Cardiac fibroblast (primary cell): ENCODE measurements at regions not wholly inside any gene's neighbourhood (a gene's known extent, or its start where the extent isn't known, plus 50 kb on each side); places are given as distances from the start of the nearest gene placed in this dataset.

Experiments
- DNase-seq, 2 donors: peaks; one replicate each; pipeline versions ENCODE4 v3.0.0 to v3.0.0-alpha.2; 2010; ENCODE audit warnings: low read depth in 2 of 2
- H3K4me3 ChIP-seq, 2 donors: replicated peaks in 1 of 2; 1 replicate in 1 of 2; 2 replicates in 1 of 2; pipeline ENCODE4 v1.5.1; 2011; ENCODE audit warnings: low read depth in 2 of 2, low read length in 2 of 2, mild to moderate bottlenecking in 2 of 2, moderate library complexity in 1 of 2
- TF ChIP-seq, protein P1 (sequence below): IDR thresholded peaks from one replicate; pipeline ENCODE4 v1.5.1; 2011; ENCODE audit warnings: low read depth, mild to moderate bottlenecking, low read length, inconsistent platforms

- H3K4me3 ChIP-seq: no peak overlapping the region
- TF ChIP-seq, protein P1, sequence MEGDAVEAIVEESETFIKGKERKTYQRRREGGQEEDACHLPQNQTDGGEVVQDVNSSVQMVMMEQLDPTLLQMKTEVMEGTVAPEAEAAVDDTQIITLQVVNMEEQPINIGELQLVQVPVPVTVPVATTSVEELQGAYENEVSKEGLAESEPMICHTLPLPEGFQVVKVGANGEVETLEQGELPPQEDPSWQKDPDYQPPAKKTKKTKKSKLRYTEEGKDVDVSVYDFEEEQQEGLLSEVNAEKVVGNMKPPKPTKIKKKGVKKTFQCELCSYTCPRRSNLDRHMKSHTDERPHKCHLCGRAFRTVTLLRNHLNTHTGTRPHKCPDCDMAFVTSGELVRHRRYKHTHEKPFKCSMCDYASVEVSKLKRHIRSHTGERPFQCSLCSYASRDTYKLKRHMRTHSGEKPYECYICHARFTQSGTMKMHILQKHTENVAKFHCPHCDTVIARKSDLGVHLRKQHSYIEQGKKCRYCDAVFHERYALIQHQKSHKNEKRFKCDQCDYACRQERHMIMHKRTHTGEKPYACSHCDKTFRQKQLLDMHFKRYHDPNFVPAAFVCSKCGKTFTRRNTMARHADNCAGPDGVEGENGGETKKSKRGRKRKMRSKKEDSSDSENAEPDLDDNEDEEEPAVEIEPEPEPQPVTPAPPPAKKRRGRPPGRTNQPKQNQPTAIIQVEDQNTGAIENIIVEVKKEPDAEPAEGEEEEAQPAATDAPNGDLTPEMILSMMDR: no peak
- DNase-seq: no peak
Measured at GRCh38 chr20:16195671-16196070, 377.6 kb downstream of the KIF16B start.

DNA sequence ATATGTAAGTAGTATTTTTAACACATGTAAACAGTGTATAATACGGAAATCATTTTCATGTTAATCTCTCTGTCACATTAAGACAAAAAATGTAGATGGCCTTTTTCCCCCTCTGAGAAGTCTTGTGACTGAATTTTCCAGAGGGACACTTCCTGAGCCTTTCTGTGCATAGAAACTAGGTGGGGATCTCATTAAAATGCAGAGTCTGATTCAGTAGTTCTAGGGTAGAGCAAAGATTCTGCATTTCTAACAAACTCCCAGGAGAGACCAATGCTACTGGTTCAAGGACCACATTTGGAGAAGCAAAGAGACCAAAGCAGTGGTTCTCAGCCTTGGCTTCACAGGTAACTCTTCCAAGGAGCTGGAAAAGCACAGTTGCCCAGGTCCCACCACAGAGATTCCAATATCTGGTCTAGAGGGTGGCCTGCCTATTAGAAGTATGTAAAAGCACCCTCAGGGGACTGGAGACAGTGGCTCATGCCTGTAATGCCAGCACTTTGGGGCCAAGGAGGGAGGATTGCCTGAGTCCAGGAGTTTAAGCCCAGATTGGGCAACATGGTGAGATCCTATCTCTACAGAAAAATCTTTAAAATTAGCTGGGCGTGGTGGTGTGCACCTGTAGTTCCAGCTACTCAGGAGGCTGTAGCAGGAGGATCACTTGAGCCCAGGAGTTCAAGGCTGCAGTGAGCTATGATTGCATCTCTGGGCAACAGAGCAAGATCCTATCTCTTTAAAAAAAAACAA lies 378.5 kb downstream of the KIF16B start:
- TF ChIP-seq, protein P1: no peak
- no peak overlapping the region for H3K4me3 ChIP-seq
- DNase-seq: no peak

- no peak for DNase-seq
- TF ChIP-seq, protein P1: no peak
- no peak overlapping the region for H3K4me3 ChIP-seq
Measured at GRCh38 chr20:16191496-16191895, 381.8 kb downstream of the KIF16B start.

- H3K4me3 ChIP-seq: no peak overlapping the region
- TF ChIP-seq, protein P1: no peak
- no peak for DNase-seq
Measured at GRCh38 chr20:16189371-16189770, 383.9 kb downstream of the KIF16B start.

DNA sequence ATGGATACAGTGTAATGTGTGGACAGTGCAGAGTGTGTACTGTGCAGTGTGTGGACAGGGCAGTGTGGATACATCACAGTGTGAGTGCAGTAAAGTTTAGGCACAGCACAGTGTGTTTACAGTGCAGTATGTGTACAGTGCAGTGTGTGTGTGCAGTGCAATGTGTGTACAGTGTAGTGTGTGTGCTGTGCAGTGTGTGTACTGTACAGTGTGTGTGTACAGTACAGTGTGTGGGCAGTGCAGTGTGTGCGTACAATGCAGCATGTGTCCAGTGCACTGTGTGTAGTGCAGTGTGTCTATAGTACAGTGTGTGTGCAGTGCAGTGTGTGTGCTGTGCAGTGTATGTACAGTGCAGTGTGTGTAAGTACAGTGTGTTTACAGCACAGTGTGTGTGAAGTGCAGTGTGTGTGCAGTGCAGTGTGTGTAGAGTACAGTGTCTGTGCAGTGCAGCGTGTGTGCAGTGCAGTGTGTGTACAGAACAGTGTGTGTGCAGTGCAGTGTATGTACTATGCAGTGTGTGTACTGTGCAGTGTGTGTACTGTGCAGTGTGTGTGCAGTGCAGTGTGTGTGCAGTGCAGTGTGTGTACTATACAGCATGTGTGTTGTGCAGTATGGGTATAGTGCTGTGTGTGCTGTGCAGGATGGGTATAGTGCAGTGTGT lies 385.2 kb downstream of the KIF16B start:
- TF ChIP-seq, protein P1: no peak
- DNase-seq: no peak
- H3K4me3 ChIP-seq: no peak overlapping the region

- no peak for DNase-seq
- TF ChIP-seq, protein P1: no peak
- no peak overlapping the region for H3K4me3 ChIP-seq
Measured at GRCh38 chr20:16179919-16180318, 393.3 kb downstream of the KIF16B start.
